ENCODE measurements at regions not wholly inside any gene's neighbourhood (a gene's known extent, or its start where the extent isn't known, plus 50 kb on each side); places are given as distances from the start of the nearest gene placed in this dataset.

GRCh38 chr4:32129967-32130366 is 1409.8 kb downstream of the PCDH7 start:
- Histone ChIP-seq H2AFZ (ENCODE audit: low read length) (no peak overlapping the region), H3K79me2 (ENCODE audit: control insufficient read depth in 1 of 2, insufficient read depth in 2 of 2, low read length in 2 of 2) (no peaks in the 10 kb centered on the region), H3K4ac (replicated peaks; ENCODE audit: insufficient read length, low read depth, low read length) (no peak overlapping the region), H4K20me1 (replicated peaks in 1 of 2; ENCODE audit: control insufficient read depth in 1 of 2, insufficient read depth in 2 of 2, low read length in 2 of 2) (no peaks in the 10 kb centered on the region), H3K36me3 (ENCODE audit: control insufficient read depth in 2 of 4, insufficient read depth in 4 of 4, low read length in 3 of 4) (no peaks in the 10 kb centered on the region), H3K4me2 (ENCODE audit: insufficient read depth in 1 of 2, low read depth in 2 of 2, low read length in 2 of 2) (no peak overlapping the region), H3K9ac (replicated peaks in 1 of 4; ENCODE audit: extremely low read depth in 1 of 4, low read depth in 3 of 4, low read length in 3 of 4) (no peak overlapping the region), H3K18ac (ENCODE audit: extremely low read depth, low read length) (no peak overlapping the region), H3K23ac (ENCODE audit: insufficient read length) (no peak overlapping the region), H4K8ac (ENCODE audit: extremely low read depth, insufficient read depth, low read length) (no peak overlapping the region), H3K79me1 (ENCODE audit: low read depth, low read length) (no peaks in the 10 kb centered on the region), H3K4me3 (ENCODE audit: extremely low read depth in 1 of 4, insufficient read depth in 2 of 4, low read depth in 3 of 4, low read length in 4 of 4) (no peak overlapping the region), H2BK12ac (ENCODE audit: low read depth, low read length) (no peak overlapping the region), H4K91ac (replicated peaks; ENCODE audit: insufficient read length, low read length) (no peak overlapping the region), H3K9me3 (ENCODE audit: insufficient read depth in 2 of 2, low read depth in 1 of 2, low read length in 1 of 2) (no peaks in the 10 kb centered on the region), H2BK5ac (ENCODE audit: low read depth, low read length) (no peak overlapping the region), H2BK15ac (ENCODE audit: low read length) (no peak overlapping the region), H3K14ac (ENCODE audit: insufficient read length) (no peak overlapping the region), H3K27ac (ENCODE audit: low read depth, low read length) (no peak overlapping the region), H4K5ac (ENCODE audit: insufficient read length, low read depth, low read length) (no peak overlapping the region), H2AK5ac (ENCODE audit: low read depth, low read length) (no peak overlapping the region), H3K56ac (replicated peaks; ENCODE audit: insufficient read length, low read depth, low read length) (no peak overlapping the region), H3K23me2 (ENCODE audit: low read depth, low read length) (no peaks in the 10 kb centered on the region), H3K27me3 (replicated peaks in 1 of 4; ENCODE audit: control insufficient read depth in 3 of 4, extremely low read depth in 1 of 4, insufficient read depth in 3 of 4, low read length in 3 of 4) (no peaks in the 10 kb centered on the region), H2BK20ac (ENCODE audit: low read length) (no peak overlapping the region), H3K4me1 (replicated peaks in 1 of 4; ENCODE audit: control insufficient read depth in 3 of 4, insufficient read depth in 4 of 4, low read length in 3 of 4) (no peaks in the 10 kb centered on the region), H2BK120ac (replicated peaks; ENCODE audit: low read depth, low read length) (no peak overlapping the region)
- POLR2A ChIA-PET (ENCODE audit: partially characterized antibody): no interaction called here
- CTCF ChIA-PET (ENCODE audit: partially characterized antibody): no interaction called here
- FAIRE-seq (no peak), DNase-seq (ENCODE audit: low read depth in 1 of 2, low spot score in 2 of 2) (no peak)
- WGBS, 2 experiments (ENCODE audit: extremely low coverage in 1 of 2, insufficient coverage in 1 of 2, insufficient read length in 1 of 2, insufficient replicate concordance in 2 of 2, low coverage in 1 of 2, low lambda C conversion rate in 2 of 2, missing lambda C conversion rate in 1 of 2): 94% methylated on average over 2 of the region's 2 CpGs; no CpG with 5 or more reads in 1 of the 2 experiments
- TF ChIP-seq, protein P1, sequence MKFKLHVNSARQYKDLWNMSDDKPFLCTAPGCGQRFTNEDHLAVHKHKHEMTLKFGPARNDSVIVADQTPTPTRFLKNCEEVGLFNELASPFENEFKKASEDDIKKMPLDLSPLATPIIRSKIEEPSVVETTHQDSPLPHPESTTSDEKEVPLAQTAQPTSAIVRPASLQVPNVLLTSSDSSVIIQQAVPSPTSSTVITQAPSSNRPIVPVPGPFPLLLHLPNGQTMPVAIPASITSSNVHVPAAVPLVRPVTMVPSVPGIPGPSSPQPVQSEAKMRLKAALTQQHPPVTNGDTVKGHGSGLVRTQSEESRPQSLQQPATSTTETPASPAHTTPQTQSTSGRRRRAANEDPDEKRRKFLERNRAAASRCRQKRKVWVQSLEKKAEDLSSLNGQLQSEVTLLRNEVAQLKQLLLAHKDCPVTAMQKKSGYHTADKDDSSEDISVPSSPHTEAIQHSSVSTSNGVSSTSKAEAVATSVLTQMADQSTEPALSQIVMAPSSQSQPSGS (IDR thresholded peaks at IDR 0.05; ENCODE audit: low read length): no peak
- TF ChIP-seq CTCF (IDR thresholded peaks at IDR 0.05; ENCODE audit: control extremely low read depth in 1 of 3, insufficient read depth in 1 of 3, low read depth in 1 of 3, low read length in 3 of 3) (no peak), CHD1 (IDR thresholded peaks at IDR 0.05; ENCODE audit: low read depth, low read length) (no peak), SP1 (IDR thresholded peaks at IDR 0.05; ENCODE audit: low read depth, low read length) (no peak), MAFK (IDR thresholded peaks at IDR 0.05; ENCODE audit: low read depth, low read length) (no peak), SAP30 (IDR thresholded peaks at IDR 0.05; ENCODE audit: insufficient read depth, insufficient replicate concordance, low read length) (no peak), TBP (IDR thresholded peaks at IDR 0.05; ENCODE audit: low read depth, low read length) (no peak), SIRT6 (IDR thresholded peaks at IDR 0.05; ENCODE audit: low read length) (no peak), POLR2A (IDR thresholded peaks at IDR 0.05; ENCODE audit: control extremely low read depth in 1 of 2, low read depth in 2 of 2, low read length in 2 of 2) (no peak), CHD2 (IDR thresholded peaks at IDR 0.05; ENCODE audit: low read length) (no peak), RBBP5 (IDR thresholded peaks at IDR 0.05; ENCODE audit: borderline replicate concordance, low read depth, low read length) (no peak), HDAC6 (IDR thresholded peaks at IDR 0.05; ENCODE audit: low read depth, low read length) (no peak)
